GM21737 (cell line): ENCODE measurements at regions not wholly inside any gene's neighbourhood (a gene's known extent, or its start where the extent isn't known, plus 50 kb on each side); places are given as distances from the start of the nearest gene placed in this dataset.

ENCODE experiments used
- ATAC-seq: cut with Tn5 transposase; IDR thresholded peaks from one replicate; pipeline ENCODE4 v1.9.1; 2021; ENCODE audit warnings: mild to moderate bottlenecking, moderate library complexity; ENCODE audit not compliant: unreplicated experiment

GRCh38 chr13:68076046-68076445 lies 845.9 kb upstream of the PCDH9 start:
- ATAC-seq: no peak

GRCh38 chr13:68066879-68067513 lies 836.9 kb upstream of the PCDH9 start:
- ATAC-seq: no peak

- ATAC-seq: no peak
Measured at GRCh38 chr13:68064001-68064770, 834.0 kb upstream of the PCDH9 start.

GRCh38 chr13:68063181-68063580 lies 833.0 kb upstream of the PCDH9 start:
- ATAC-seq: no peak

GRCh38 chr13:68057836-68058235 lies 827.7 kb upstream of the PCDH9 start:
- no peak for ATAC-seq

GRCh38 chr13:68056816-68057710 lies 826.9 kb upstream of the PCDH9 start:
- ATAC-seq: no peak

GRCh38 chr13:68051910-68052309 lies 821.8 kb upstream of the PCDH9 start:
- ATAC-seq: no peak

GRCh38 chr13:68050761-68051160 lies 820.6 kb upstream of the PCDH9 start:
- ATAC-seq: no peak

GRCh38 chr13:68048802-68049359 lies 818.7 kb upstream of the PCDH9 start:
- ATAC-seq: no peak

GRCh38 chr13:68047889-68048288 lies 817.8 kb upstream of the PCDH9 start:
- ATAC-seq: no peak

GRCh38 chr13:68046903-68047302 lies 816.8 kb upstream of the PCDH9 start:
- no peak for ATAC-seq

- peak; percentile 80 for ATAC-seq
Measured at GRCh38 chr13:68030152-68030809, 800.1 kb upstream of the PCDH9 start.

GRCh38 chr13:68028701-68029100 lies 798.6 kb upstream of the PCDH9 start:
- no peak for ATAC-seq

GRCh38 chr13:68027306-68027705 lies 797.2 kb upstream of the PCDH9 start:
- ATAC-seq: no peak

- ATAC-seq: no peak
Measured at GRCh38 chr13:68026077-68026476, 795.9 kb upstream of the PCDH9 start.

- ATAC-seq: no peak
Measured at GRCh38 chr13:68025604-68026003, 795.5 kb upstream of the PCDH9 start.

- no peak for ATAC-seq
Measured at GRCh38 chr13:68023838-68024581, 793.9 kb upstream of the PCDH9 start.

- ATAC-seq: no peak
Measured at GRCh38 chr13:68019901-68020300, 789.8 kb upstream of the PCDH9 start.

- no peak for ATAC-seq
Measured at GRCh38 chr13:68009546-68009945, 779.4 kb upstream of the PCDH9 start.

- no peak for ATAC-seq
Measured at GRCh38 chr13:68007576-68007975, 777.4 kb upstream of the PCDH9 start.
